Neural cell (in vitro differentiated cells): ENCODE measurements at regions not wholly inside any gene's neighbourhood (a gene's known extent, or its start where the extent isn't known, plus 50 kb on each side); places are given as distances from the start of the nearest gene placed in this dataset.
"Not testable (repeated sequence)": the region's sequence is repeated elsewhere in the genome, so short reads cannot be mapped to it uniquely, and the experiment has no call there.

ENCODE experiments used
- MXI1 ChIP-seq: fragments of 450-650 bp; conservative IDR thresholded peaks from 2 replicates; pipeline ENCODE4 v1.6.1; 2014; ENCODE audit warnings: antibody characterized with exemption, mild to moderate bottlenecking; ENCODE audit not compliant: poor library complexity, severe bottlenecking
- TF ChIP-seq, protein P1 (sequence below): fragments of 450-650 bp; IDR thresholded peaks from 2 replicates; pipeline ENCODE4 v1.5.1; 2014; ENCODE audit warnings: antibody characterized with exemption, mild to moderate bottlenecking, moderate library complexity; ENCODE audit not compliant: poor library complexity, severe bottlenecking
- TF ChIP-seq, protein P2 (sequence below): IDR thresholded peaks from 2 replicates; pipeline ENCODE4 v1.6.1; 2012; ENCODE audit warnings: borderline replicate concordance

DNA sequence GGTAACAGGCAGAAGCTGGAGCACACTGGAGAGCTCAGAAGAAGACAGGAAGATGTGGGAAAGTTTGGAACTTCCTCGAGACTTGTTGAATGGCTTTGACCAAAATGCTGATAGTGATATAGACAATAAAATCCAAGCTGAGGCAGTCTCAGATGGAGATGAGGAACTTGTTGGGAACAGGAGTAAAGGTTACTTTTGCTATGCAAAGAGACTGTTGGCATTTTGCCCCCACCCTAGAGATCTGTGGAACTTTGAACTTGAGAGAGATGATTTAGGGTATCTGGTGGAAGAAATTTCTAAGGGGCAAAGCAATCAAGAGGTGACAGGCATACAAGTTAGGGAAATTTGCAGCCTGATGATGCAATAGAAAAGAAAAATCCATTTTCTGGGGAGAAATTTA, 493.5 kb downstream of the CHSY3 start:
- TF ChIP-seq, protein P1, sequence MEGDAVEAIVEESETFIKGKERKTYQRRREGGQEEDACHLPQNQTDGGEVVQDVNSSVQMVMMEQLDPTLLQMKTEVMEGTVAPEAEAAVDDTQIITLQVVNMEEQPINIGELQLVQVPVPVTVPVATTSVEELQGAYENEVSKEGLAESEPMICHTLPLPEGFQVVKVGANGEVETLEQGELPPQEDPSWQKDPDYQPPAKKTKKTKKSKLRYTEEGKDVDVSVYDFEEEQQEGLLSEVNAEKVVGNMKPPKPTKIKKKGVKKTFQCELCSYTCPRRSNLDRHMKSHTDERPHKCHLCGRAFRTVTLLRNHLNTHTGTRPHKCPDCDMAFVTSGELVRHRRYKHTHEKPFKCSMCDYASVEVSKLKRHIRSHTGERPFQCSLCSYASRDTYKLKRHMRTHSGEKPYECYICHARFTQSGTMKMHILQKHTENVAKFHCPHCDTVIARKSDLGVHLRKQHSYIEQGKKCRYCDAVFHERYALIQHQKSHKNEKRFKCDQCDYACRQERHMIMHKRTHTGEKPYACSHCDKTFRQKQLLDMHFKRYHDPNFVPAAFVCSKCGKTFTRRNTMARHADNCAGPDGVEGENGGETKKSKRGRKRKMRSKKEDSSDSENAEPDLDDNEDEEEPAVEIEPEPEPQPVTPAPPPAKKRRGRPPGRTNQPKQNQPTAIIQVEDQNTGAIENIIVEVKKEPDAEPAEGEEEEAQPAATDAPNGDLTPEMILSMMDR: not testable (repeated sequence)
- TF ChIP-seq, protein P2, sequence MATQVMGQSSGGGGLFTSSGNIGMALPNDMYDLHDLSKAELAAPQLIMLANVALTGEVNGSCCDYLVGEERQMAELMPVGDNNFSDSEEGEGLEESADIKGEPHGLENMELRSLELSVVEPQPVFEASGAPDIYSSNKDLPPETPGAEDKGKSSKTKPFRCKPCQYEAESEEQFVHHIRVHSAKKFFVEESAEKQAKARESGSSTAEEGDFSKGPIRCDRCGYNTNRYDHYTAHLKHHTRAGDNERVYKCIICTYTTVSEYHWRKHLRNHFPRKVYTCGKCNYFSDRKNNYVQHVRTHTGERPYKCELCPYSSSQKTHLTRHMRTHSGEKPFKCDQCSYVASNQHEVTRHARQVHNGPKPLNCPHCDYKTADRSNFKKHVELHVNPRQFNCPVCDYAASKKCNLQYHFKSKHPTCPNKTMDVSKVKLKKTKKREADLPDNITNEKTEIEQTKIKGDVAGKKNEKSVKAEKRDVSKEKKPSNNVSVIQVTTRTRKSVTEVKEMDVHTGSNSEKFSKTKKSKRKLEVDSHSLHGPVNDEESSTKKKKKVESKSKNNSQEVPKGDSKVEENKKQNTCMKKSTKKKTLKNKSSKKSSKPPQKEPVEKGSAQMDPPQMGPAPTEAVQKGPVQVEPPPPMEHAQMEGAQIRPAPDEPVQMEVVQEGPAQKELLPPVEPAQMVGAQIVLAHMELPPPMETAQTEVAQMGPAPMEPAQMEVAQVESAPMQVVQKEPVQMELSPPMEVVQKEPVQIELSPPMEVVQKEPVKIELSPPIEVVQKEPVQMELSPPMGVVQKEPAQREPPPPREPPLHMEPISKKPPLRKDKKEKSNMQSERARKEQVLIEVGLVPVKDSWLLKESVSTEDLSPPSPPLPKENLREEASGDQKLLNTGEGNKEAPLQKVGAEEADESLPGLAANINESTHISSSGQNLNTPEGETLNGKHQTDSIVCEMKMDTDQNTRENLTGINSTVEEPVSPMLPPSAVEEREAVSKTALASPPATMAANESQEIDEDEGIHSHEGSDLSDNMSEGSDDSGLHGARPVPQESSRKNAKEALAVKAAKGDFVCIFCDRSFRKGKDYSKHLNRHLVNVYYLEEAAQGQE: not testable (repeated sequence)
- not testable (repeated sequence) for TF ChIP-seq MXI1
